HT1080 (cell line): ENCODE measurements at regions not wholly inside any gene's neighbourhood (a gene's known extent, or its start where the extent isn't known, plus 50 kb on each side); places are given as distances from the start of the nearest gene placed in this dataset.
"Not testable (repeated sequence)": the region's sequence is repeated elsewhere in the genome, so short reads cannot be mapped to it uniquely, and the experiment has no call there.

Experiments used
- DNase-seq: peaks from one replicate; pipeline ENCODE4 v3.0.0-alpha.2; 2015; ENCODE audit warnings: low read depth

DNA sequence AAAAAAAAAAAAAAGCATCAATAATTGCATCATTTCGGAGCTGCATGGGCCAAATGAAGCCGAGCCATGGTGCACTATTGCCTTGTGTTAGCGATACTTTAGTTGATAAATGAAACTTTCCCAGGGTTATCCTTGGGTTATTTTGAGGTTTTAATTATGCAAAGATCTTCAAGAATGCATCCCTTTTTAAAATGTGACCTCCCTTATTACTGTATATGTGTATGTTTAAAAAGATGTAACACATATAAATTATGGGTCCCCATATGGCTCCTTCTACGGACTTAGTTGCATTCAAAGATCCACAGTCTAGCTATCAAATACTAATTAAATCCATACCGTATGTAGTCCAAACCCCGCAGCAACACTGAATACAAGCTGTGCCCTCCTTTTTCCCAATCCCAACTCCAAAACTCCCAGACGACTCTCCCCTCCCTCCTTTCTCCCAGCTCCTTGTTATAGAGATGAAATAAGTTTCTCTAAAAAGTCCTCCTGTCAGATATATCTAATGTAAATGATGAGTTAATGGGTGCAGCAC, 129.3 kb upstream of the MAP1LC3B2 start:
- no peak for DNase-seq

GRCh38 chr12:116430911-116431565, 128.1 kb upstream of the MAP1LC3B2 start:
- no peak for DNase-seq

GRCh38 chr12:116431677-116432300, 127.4 kb upstream of the MAP1LC3B2 start:
- no peak for DNase-seq

DNA sequence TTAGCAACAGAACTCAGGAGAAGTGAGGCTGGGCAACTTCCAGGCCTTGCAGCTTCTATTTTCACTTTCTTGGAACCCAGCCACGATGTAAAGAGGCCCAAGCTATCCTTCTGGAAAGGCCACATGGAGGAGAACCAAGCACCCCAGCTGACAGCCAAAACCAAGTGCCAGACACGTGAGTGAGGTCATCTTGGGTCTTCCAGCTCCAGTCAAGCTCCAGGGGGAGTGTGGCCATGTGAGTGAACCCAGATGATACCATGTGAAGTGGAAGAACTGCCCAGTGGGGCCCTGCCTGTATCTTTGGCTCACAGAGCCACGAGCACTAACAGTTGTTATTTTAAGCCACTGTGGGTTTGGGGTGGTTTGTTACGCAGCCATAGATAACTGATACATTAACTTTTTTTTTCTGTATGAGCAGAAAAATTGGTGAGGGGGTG, 126.8 kb upstream of the MAP1LC3B2 start:
- DNase-seq, result no peak

GRCh38 chr12:116433249-116433648, 125.9 kb upstream of the MAP1LC3B2 start:
- DNase-seq, result no peak

- peak; percentile 92 for DNase-seq
Observed at GRCh38 chr12:116434155-116435011, 124.8 kb upstream of the MAP1LC3B2 start.

GRCh38 chr12:116435984-116436383, 123.2 kb upstream of the MAP1LC3B2 start:
- no peak for DNase-seq

DNA sequence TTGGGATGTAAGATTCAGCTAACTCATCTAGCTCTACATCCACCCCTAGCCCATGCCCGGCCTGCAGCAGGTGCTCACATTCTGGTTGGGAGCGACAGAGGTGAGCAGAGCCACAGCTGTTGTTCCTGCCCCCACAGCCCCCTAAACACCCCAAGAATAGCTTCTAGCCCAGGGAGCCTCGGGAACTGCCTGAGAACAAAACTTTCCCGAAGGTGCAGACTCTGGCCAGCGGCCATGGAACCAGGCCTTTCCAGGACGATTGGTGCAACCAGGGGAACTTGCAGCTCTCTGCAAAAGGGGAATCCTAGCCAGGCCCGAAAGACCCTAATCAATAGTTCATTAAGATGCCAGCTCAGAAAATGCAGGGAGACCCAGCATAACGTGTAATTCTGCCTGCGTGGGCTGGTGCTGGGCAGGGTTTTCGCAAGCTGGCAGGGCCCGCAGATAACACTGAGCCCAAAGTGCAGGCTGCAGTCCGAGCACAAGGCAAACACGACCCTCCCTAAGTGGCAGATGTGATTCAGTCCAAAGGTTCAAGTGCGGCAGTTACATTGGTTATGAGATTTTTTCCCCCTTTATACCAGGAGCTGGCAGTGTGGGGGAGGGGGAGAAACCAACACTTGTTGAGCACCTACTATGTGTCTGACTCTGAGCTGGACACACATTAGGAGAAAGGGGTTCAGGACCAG, 122.5 kb upstream of the MAP1LC3B2 start:
- no peak for DNase-seq

DNA sequence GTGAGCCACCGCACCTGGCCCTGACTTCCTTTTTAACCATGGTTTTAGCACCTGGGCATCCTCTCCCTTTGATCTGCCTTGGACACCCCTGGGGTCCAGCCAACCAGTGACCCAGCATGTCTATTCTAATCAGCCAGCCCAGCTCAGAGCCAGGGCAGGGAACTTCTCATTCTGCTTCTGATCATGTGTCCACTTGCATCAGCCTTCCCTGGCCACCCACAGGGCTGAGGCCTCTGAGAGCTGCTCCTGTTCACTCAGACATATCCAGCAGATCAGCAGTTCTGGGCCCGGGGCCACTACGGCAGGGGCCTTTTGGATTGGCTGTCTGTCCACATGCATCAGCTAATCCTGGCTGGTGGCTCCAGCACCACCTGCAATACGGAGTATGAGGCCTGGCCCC, 117.9 kb upstream of the MAP1LC3B2 start:
- no peak for DNase-seq

- DNase-seq, result no peak
Observed at GRCh38 chr12:116442304-116442703, 116.9 kb upstream of the MAP1LC3B2 start.

DNA sequence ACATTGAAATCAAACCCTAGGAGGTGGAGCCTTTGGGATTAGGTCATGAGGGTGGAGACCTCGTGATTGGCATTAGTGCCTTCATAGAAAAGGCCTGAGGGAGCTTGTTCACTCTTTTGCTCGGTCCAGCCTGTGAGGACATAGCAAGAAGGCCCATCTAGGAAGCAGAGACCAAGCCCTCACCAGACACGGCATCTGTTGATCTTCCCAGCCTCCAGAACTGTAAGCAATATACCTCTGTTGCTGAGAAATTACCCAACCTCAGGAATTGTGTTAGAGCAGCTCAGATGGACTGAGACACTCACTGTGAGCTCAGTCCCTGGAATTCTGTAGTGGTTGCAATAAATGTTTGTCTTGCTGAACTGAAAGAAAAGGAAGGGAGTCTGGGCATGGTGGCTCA, 116.2 kb upstream of the MAP1LC3B2 start:
- no peak for DNase-seq

- DNase-seq, result no peak
Observed at GRCh38 chr12:116443821-116444589, 115.2 kb upstream of the MAP1LC3B2 start.

DNA sequence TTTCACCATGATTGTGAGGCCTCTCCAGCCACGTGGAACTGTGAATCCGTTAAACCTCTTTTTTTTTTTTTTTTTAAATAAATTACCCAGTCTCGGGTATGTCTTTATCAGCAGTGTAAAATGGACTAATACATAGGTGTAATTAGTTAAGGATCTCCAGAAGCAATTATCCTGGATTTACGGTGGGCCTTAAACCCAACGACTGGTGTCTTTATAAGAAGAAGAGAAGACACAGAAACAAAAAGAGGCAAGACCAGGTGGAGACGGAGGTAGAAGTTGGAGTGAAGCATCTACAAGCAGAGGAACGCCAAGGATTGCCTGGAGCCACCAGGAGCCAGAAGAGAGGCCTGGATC, 114.6 kb upstream of the MAP1LC3B2 start:
- no peak for DNase-seq

GRCh38 chr12:116448165-116448739, 110.9 kb upstream of the MAP1LC3B2 start:
- DNase-seq, result no peak

DNA sequence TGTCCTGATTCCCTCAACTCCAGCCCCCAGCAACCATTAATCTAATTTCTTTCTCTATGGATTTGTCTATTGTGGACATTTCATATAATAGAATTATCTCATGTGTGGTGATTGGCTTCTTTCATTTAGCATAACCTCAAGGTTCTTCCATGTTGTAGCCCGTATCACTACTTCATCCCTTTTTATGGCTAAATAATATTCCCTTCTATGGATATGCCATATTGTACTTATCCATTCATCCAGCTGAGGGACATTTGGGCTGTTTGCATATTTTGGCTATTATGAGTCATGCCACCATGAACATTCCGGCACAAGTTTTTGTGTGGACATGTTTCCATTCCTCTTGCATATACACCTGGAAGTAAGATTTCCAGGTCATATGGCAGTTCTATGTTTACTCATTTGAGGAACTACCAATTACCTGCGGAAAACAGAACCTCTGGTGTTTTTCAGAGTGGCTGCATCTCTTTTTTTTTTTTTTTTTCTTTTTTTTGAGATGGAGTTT, 108.7 kb upstream of the MAP1LC3B2 start:
- DNase-seq, result no peak

DNA sequence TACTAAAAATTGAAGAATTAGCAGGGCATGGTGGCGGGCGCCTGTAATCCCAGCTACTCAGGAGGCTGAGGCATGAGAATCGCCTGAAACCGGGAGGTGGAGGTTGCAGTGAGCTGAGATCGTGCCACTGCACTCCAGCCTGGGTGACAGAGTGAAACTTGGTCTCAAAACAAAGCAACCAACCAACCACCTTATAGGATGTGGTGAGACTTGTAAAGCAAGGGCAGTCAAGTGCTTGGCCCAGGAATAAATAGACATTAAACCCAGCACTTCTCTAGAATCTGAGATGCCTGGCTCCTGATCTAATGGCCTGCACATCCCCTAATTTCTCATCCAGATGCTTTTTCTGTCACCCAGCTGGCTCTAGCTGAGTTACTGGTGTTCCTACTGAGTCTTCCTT, 106.2 kb upstream of the MAP1LC3B2 start:
- DNase-seq, result not testable (repeated sequence)

DNA sequence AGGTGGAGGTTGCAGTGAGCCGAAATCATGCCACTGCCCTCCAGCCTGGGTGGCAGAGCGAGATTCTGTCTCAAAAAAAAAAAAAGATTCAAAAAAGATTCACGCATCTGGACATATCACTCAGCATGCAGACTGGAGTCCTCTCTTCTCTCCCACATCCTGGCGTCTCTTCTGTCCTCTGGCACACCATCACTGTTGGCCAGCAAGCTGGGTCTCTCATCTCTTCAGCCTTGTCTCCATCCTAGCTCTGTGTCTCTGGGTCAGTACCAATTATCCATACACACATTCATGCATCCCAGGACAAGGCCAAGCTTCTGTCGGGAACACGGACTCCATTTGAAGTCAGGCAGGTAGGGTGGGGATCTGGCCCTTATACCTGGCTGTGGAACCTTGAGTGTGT, 105.5 kb upstream of the MAP1LC3B2 start:
- DNase-seq, result no peak

GRCh38 chr12:116454076-116454475, 105.1 kb upstream of the MAP1LC3B2 start:
- DNase-seq, result no peak

GRCh38 chr12:116454950-116455447, 104.2 kb upstream of the MAP1LC3B2 start:
- DNase-seq, result peak; percentile 99
